ENCODE measurements at regions not wholly inside any gene's neighbourhood (a gene's known extent, or its start where the extent isn't known, plus 50 kb on each side); places are given as distances from the start of the nearest gene placed in this dataset.

- no peak for DNase-seq
Measured at GRCh38 chrX:149272690-149273463, 232.2 kb downstream of the IDS start.

- DNase-seq: no peak
Measured at GRCh38 chrX:149267878-149268813, 237.0 kb downstream of the IDS start.

- DNase-seq: no peak
Measured at GRCh38 chrX:149262086-149262485, 243.0 kb downstream of the IDS start.

- no peak for DNase-seq
Measured at GRCh38 chrX:149259241-149259640, 245.9 kb downstream of the IDS start.

- no peak for DNase-seq
Measured at GRCh38 chrX:149255860-149256259, 249.2 kb downstream of the IDS start.

GRCh38 chrX:149248073-149248625 is 257.0 kb downstream of the IDS start:
- DNase-seq: no peak

GRCh38 chrX:149230689-149231088 is 274.4 kb downstream of the IDS start:
- no peak for DNase-seq

- DNase-seq: no peak
Measured at GRCh38 chrX:149223854-149224253, 281.3 kb downstream of the IDS start.

- no peak for DNase-seq
Measured at GRCh38 chrX:149222040-149222439, 283.1 kb downstream of the IDS start.

GRCh38 chrX:149221230-149221629 is 283.9 kb downstream of the IDS start:
- no peak for DNase-seq

GRCh38 chrX:149213264-149213663 is 291.8 kb downstream of the IDS start:
- DNase-seq: no peak

GRCh38 chrX:149208307-149208706 is 296.8 kb downstream of the IDS start:
- DNase-seq: no peak

GRCh38 chrX:149207518-149207917 is 297.6 kb downstream of the IDS start:
- no peak for DNase-seq

GRCh38 chrX:149205937-149206336 is 299.2 kb downstream of the IDS start:
- DNase-seq: no peak

GRCh38 chrX:149205081-149205480 is 300.0 kb downstream of the IDS start:
- no peak for DNase-seq

GRCh38 chrX:149199734-149200133 is 305.4 kb downstream of the IDS start:
- DNase-seq: no peak

- DNase-seq: no peak
Measured at GRCh38 chrX:149198980-149199732, 305.9 kb downstream of the IDS start.

GRCh38 chrX:149185087-149185486 is 320.0 kb downstream of the IDS start:
- DNase-seq: no peak

GRCh38 chrX:149161435-149162088 is 343.5 kb downstream of the IDS start:
- DNase-seq: no peak

- DNase-seq: no peak
Measured at GRCh38 chrX:149157976-149158375, 347.1 kb downstream of the IDS start.

GRCh38 chrX:149152941-149153340 is 352.2 kb downstream of the IDS start:
- no peak for DNase-seq
